Lower lobe of right lung (tissue), 2 donors: ENCODE measurements at regions not wholly inside any gene's neighbourhood (a gene's known extent, or its start where the extent isn't known, plus 50 kb on each side); places are given as distances from the start of the nearest gene placed in this dataset.

Source experiments
- ATAC-seq, 2 donors: fragments of 200-7000 bp; cut with Tn5 transposase; one replicate each; pipeline ENCODE4 v1.9.1; 2020 to 2022; ENCODE audit warnings: mild to moderate bottlenecking in 2 of 2, moderate library complexity in 2 of 2
- DNase-seq: peaks from one replicate; pipeline ENCODE4 v3.0.0-alpha.2; 2020
- H3K27ac ChIP-seq: fragments of 200-600 bp; one replicate; pipeline ENCODE4 v1.8.0; 2022
- H3K27me3 ChIP-seq: fragments of 200-600 bp; one replicate; pipeline ENCODE4 v1.8.0; 2022; ENCODE audit warnings: low read depth
- H3K36me3 ChIP-seq: fragments of 200-600 bp; one replicate; pipeline ENCODE4 v1.8.0; 2022; ENCODE audit warnings: mild to moderate bottlenecking
- H3K4me1 ChIP-seq: fragments of 200-600 bp; one replicate; pipeline ENCODE4 v1.8.0; 2022
- H3K4me3 ChIP-seq: fragments of 200-600 bp; one replicate; pipeline ENCODE4 v1.8.0; 2022; ENCODE audit warnings: mild to moderate bottlenecking
- H3K9me3 ChIP-seq: fragments of 200-600 bp; one replicate; pipeline ENCODE4 v1.8.0; 2022
- intact Hi-C: fragments of 100-400 bp; cut with DNase I; formaldehyde crosslinking; loops from one replicate; pipeline ENCODE4 v1.11.0; 2022
- TF ChIP-seq, protein P1 (sequence below): fragments of 200-600 bp; IDR thresholded peaks from one replicate; pipeline ENCODE4 v1.8.0; 2022; ENCODE audit warnings: antibody characterized with exemption, mild to moderate bottlenecking
- donor health status: DM: no; HTN: yes; CAD: no; lungs with severe emphysema.

DNA sequence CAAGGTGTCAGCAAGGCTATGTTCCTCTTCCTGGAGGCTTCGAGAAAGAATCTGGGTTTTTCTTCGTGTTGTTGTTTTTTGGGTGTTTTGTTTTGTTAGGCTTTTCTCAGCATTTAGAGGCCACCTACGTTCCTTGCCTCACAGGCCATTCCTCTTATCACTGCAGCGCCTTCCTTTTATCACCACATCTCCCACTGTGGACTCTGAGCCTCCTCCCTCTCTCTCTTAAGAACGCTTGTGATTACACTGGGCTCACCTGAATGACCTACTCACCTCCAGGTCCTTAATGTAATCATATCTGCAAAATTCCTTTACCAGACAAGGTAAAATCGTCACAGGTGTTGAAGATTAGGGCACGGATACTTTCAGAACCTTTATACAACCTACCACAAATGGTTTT lies 340.8 kb downstream of the DTWD2 start:
- intact Hi-C loops, result no loop called here
- Histone ChIP-seq H3K9me3 (no peaks in the 10 kb centered on the region), H3K27me3 (no peaks in the 10 kb centered on the region), H3K36me3 (no peaks in the 10 kb centered on the region), H3K4me1 (peaks cover under 1% of the 10 kb centered on the region), H3K27ac (no peak overlapping the region), H3K4me3 (no peak overlapping the region)
- DNase-seq (no peak), ATAC-seq (peak; percentile 9 to 39)
- TF ChIP-seq, protein P1, sequence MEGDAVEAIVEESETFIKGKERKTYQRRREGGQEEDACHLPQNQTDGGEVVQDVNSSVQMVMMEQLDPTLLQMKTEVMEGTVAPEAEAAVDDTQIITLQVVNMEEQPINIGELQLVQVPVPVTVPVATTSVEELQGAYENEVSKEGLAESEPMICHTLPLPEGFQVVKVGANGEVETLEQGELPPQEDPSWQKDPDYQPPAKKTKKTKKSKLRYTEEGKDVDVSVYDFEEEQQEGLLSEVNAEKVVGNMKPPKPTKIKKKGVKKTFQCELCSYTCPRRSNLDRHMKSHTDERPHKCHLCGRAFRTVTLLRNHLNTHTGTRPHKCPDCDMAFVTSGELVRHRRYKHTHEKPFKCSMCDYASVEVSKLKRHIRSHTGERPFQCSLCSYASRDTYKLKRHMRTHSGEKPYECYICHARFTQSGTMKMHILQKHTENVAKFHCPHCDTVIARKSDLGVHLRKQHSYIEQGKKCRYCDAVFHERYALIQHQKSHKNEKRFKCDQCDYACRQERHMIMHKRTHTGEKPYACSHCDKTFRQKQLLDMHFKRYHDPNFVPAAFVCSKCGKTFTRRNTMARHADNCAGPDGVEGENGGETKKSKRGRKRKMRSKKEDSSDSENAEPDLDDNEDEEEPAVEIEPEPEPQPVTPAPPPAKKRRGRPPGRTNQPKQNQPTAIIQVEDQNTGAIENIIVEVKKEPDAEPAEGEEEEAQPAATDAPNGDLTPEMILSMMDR, result no peak

DNA sequence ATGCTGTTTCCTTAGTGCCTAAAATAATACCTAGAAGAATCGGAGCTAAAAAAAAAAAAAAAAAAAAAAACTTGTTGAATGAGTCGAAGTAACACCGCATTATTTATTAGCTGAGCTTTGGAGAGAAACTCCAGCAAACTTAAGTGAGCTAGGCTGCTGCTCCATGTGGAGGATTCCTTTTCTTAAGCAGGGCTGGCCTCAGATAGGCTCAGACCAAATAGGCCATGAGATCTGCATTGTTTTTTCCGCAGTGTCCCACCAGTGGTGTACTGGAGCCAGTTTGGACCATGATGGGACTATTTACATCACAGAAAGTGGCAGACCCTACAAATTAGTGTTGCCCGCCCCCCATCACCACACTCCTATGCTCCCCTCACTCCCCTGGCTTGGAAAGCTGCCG lies 341.4 kb downstream of the DTWD2 start:
- no peaks in the 10 kb centered on the region for H3K4me1 ChIP-seq
- no peaks in the 10 kb centered on the region for H3K27me3 ChIP-seq
- no peak overlapping the region for H3K27ac ChIP-seq
- TF ChIP-seq, protein P1, result no peak
- ATAC-seq (no peak), DNase-seq (no peak)
- no peak overlapping the region for H3K4me3 ChIP-seq
- H3K36me3 ChIP-seq, result no peaks in the 10 kb centered on the region
- no peaks in the 10 kb centered on the region for H3K9me3 ChIP-seq
- intact Hi-C loops, result no loop called here

DNA sequence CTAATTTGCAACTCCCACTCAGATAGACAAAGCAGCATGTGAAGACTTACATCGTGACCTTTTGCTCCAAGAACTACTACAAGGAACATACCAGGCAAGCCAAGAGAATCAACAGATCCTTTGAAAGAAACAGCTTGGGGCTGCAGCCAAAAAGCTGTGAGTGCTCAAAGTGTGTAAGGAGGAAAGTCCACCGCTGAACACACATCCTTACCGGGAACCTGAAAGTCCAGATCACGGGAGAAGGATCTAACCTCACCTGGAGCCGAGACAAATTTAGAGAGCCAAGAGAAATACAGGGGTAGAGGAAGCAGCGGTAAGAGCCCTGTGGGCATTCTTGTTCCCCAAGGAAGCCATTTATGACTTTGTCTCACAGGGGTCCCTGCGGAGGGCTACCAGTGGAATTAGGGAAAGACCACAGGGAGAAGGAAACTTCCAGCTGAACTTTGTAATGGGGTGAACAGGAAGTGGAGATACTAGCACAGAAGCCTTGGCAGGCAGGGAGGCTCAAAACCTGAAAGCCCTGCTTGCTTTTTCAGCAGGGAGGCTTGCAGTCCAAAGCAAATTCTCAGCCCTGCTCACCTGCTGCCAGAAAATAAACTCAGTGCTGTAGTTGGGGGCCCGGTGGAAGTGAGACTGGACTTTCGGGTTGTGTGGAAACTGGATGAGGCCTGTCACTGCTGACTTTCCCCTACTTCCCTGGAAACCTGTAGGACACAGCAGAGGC lies 350.2 kb downstream of the DTWD2 start:
- TF ChIP-seq, protein P1, result no peak
- ATAC-seq, result peak; percentile 83 to 84
- no peak overlapping the region for H3K4me3 ChIP-seq
- H3K4me1 ChIP-seq, result no peaks in the 10 kb centered on the region
- DNase-seq, result peak; percentile 53
- H3K27me3 ChIP-seq, result no peaks in the 10 kb centered on the region
- intact Hi-C loops, result no loop called here
- no peaks in the 10 kb centered on the region for H3K36me3 ChIP-seq
- no peak overlapping the region for H3K27ac ChIP-seq
- H3K9me3 ChIP-seq, result peaks cover 3% of the 10 kb centered on the region

DNA sequence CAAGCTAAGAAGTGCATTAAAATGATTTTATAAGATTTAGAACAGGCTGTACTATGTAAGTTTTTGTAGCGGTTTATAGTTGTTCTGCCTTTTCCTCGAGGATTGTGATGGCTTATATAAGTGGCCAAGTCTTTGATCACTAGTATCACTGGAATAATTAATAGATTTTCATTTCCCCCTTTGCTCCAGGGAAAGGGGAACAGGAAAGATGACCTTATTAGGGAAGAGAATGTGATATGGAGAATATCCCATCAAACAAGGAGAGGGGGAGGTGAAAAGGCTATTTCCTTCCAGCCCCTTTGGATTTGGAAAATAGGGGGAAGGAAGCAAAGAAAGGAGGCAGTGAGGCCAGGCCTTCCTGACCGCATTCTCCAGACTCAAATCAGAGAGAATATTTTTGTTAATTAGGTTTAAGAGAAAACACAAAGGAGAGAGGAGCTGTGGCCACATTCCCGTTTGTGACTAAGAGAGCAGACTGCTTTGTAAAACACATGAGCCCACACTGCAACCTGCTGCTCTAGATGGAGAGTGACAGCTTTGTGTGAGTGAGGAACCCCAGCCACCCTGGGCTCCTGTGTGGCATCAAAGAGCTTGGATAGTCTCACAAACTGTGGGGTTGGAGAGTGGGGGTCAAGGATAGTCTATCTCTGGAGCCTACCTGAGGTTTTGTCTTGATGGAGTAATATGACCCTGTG lies 359.5 kb downstream of the DTWD2 start:
- no peaks in the 10 kb centered on the region for H3K4me1 ChIP-seq
- H3K27me3 ChIP-seq, result no peaks in the 10 kb centered on the region
- no peak for DNase-seq
- intact Hi-C loops, result no loop called here
- no peak overlapping the region for H3K4me3 ChIP-seq
- no peak overlapping the region for H3K27ac ChIP-seq
- TF ChIP-seq, protein P1, result no peak
- no peaks in the 10 kb centered on the region for H3K36me3 ChIP-seq
- no peaks in the 10 kb centered on the region for H3K9me3 ChIP-seq
- ATAC-seq, result peak in 1 of 2 donors; percentile 11

DNA sequence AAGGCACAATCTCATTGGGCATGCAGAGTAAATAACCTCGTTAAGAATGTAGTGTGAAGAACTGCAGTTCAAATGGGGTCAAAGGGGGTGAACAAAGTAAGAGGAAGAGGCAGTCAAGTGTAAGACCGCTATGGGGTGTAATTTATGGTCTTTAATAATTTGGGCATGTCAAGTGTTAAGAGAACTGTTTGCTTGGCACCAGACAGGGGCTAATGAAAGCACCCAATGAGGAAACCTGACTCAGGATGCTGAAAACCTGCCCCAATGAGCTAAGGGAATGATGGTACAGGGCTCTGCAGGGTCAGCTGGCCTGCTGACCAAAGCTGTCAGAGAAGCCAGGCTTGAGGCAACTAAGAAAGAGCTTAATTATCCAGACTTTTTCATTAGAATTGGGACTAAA lies 368.1 kb downstream of the DTWD2 start:
- no peak for DNase-seq
- no peaks in the 10 kb centered on the region for H3K36me3 ChIP-seq
- TF ChIP-seq, protein P1, result no peak
- H3K27ac ChIP-seq, result no peak overlapping the region
- ATAC-seq, result no peak
- intact Hi-C loops, result no loop called here
- H3K27me3 ChIP-seq, result no peaks in the 10 kb centered on the region
- H3K4me3 ChIP-seq, result no peak overlapping the region
- H3K9me3 ChIP-seq, result no peaks in the 10 kb centered on the region
- H3K4me1 ChIP-seq, result no peaks in the 10 kb centered on the region
